WERI-Rb-1 (cell line): ENCODE measurements at regions not wholly inside any gene's neighbourhood (a gene's known extent, or its start where the extent isn't known, plus 50 kb on each side); places are given as distances from the start of the nearest gene placed in this dataset.

Experiments
- DNase-seq: peaks from one replicate; pipeline ENCODE4 v3.0.0-alpha.2; 2020
- H3K27ac ChIP-seq: fragments of 250-450 bp; sonication (Bioruptor Pico); 2 replicates; pipeline ENCODE4 v1.5.1; 2020; ENCODE audit warnings: mild to moderate bottlenecking, moderate library complexity
- H3K27me3 ChIP-seq: fragments of 250-450 bp; sonication (Bioruptor Pico); 2 replicates; pipeline ENCODE4 v1.5.1; 2021; ENCODE audit warnings: mild to moderate bottlenecking, low read depth, moderate library complexity; ENCODE audit not compliant: insufficient read depth, severe bottlenecking
- H3K36me3 ChIP-seq: fragments of 250-450 bp; sonication (Bioruptor Pico); 2 replicates; pipeline ENCODE4 v1.5.1; 2020; ENCODE audit warnings: mild to moderate bottlenecking, moderate library complexity
- H3K4me3 ChIP-seq: 2 replicates; pipeline ENCODE4 v1.5.1; 2011; ENCODE audit warnings: low read depth, mild to moderate bottlenecking, control low read depth, low read length
- H3K9me3 ChIP-seq: fragments of 250-450 bp; sonication (Bioruptor Pico); 2 replicates; pipeline ENCODE4 v1.5.1; 2021; ENCODE audit warnings: mild to moderate bottlenecking, moderate library complexity; ENCODE audit not compliant: severe bottlenecking
- CTCF ChIP-seq: IDR thresholded peaks from 2 replicates; pipeline ENCODE4 v1.5.1; 2011; ENCODE audit warnings: low read depth, mild to moderate bottlenecking, control low read depth, inconsistent platforms, low read length

- no peak for TF ChIP-seq CTCF
- no peak overlapping the region for H3K27ac ChIP-seq
- no peaks in the 10 kb centered on the region for H3K27me3 ChIP-seq
- H3K9me3 ChIP-seq = peaks cover 6% of the 10 kb centered on the region
- H3K4me3 ChIP-seq = no peak overlapping the region
- DNase-seq = no peak
- H3K36me3 ChIP-seq = no peaks in the 10 kb centered on the region
These were observed 509.6 kb downstream of the CMPK2 start for GRCh38 chr2:6355886-6356761.

- DNase-seq = no peak
- H3K27ac ChIP-seq = no peak overlapping the region
- no peak overlapping the region for H3K4me3 ChIP-seq
- H3K9me3 ChIP-seq = peaks cover 14% of the 10 kb centered on the region
- TF ChIP-seq CTCF = no peak
- no peaks in the 10 kb centered on the region for H3K36me3 ChIP-seq
- H3K27me3 ChIP-seq = no peaks in the 10 kb centered on the region
These were observed 507.2 kb downstream of the CMPK2 start for GRCh38 chr2:6358546-6358945.

GRCh38 chr2:6358985-6359384 is 506.7 kb downstream of the CMPK2 start:
- H3K9me3 ChIP-seq = peaks cover 14% of the 10 kb centered on the region
- no peak overlapping the region for H3K27ac ChIP-seq
- TF ChIP-seq CTCF = no peak
- no peak overlapping the region for H3K4me3 ChIP-seq
- H3K36me3 ChIP-seq = no peaks in the 10 kb centered on the region
- H3K27me3 ChIP-seq = no peaks in the 10 kb centered on the region
- peak; percentile 17 for DNase-seq

- DNase-seq = no peak
- Histone ChIP-seq H3K9me3 (peaks cover 14% of the 10 kb centered on the region), H3K4me3 (no peak overlapping the region), H3K36me3 (no peaks in the 10 kb centered on the region), H3K27me3 (no peaks in the 10 kb centered on the region), H3K27ac (no peak overlapping the region)
- TF ChIP-seq CTCF = no peak
These were observed 505.7 kb downstream of the CMPK2 start for GRCh38 chr2:6359964-6360363.

GRCh38 chr2:6362671-6363450 is 502.8 kb downstream of the CMPK2 start:
- Histone ChIP-seq H3K36me3 (no peaks in the 10 kb centered on the region), H3K9me3 (peaks cover 14% of the 10 kb centered on the region), H3K27me3 (no peaks in the 10 kb centered on the region), H3K4me3 (no peak overlapping the region), H3K27ac (no peak overlapping the region)
- no peak for DNase-seq
- TF ChIP-seq CTCF = no peak
